ENCODE measurements at regions not wholly inside any gene's neighbourhood (a gene's known extent, or its start where the extent isn't known, plus 50 kb on each side); places are given as distances from the start of the nearest gene placed in this dataset.

DNA sequence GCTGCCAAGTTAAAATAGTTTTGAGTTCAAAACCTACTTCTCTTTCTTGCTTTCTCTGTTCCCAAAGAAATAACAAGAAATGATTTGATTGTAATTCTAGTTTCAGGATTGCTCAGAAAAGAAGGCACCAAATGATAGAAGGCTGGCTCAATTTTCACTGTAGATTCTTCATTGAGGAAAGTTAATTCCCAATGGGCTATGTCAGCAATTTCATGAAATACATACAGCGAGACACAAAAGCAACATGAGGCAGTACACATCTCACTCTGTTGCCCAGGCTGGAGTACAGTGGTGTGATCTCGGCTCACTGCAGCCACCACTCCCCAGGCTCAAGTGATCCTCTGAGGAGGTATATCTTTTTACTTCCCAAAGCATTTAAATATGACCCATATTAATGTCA lies 1659.9 kb upstream of the C9orf72 start:
- 91% methylated on average over 2 of the region's 2 CpGs; no CpG with 5 or more reads in 1 of the 2 experiments for WGBS, 2 experiments (ENCODE audit: extremely low coverage in 1 of 2, insufficient coverage in 1 of 2, insufficient read length in 1 of 2, insufficient replicate concordance in 2 of 2, low coverage in 1 of 2, low lambda C conversion rate in 2 of 2, missing lambda C conversion rate in 1 of 2)
- Histone ChIP-seq H3K4me2 (ENCODE audit: insufficient read depth in 1 of 2, low read depth in 2 of 2, low read length in 2 of 2) (no peak overlapping the region), H2BK5ac (ENCODE audit: low read depth, low read length) (no peak overlapping the region), H4K5ac (ENCODE audit: insufficient read length, low read depth, low read length) (no peak overlapping the region), H3K36me3 (ENCODE audit: control insufficient read depth in 2 of 4, insufficient read depth in 4 of 4, low read length in 3 of 4) (no peaks in the 10 kb centered on the region), H3K9ac (replicated peaks in 1 of 4; ENCODE audit: extremely low read depth in 1 of 4, low read depth in 3 of 4, low read length in 3 of 4) (no peak overlapping the region), H3K9me3 (ENCODE audit: insufficient read depth in 2 of 2, low read depth in 1 of 2, low read length in 1 of 2) (no peaks in the 10 kb centered on the region), H2BK15ac (ENCODE audit: low read length) (no peak overlapping the region), H2BK12ac (ENCODE audit: low read depth, low read length) (no peak overlapping the region), H2AFZ (ENCODE audit: low read length) (no peak overlapping the region), H2BK120ac (replicated peaks; ENCODE audit: low read depth, low read length) (no peak overlapping the region), H3K4me1 (replicated peaks in 1 of 4; ENCODE audit: control insufficient read depth in 3 of 4, insufficient read depth in 4 of 4, low read length in 3 of 4) (no peaks in the 10 kb centered on the region), H3K14ac (ENCODE audit: insufficient read length) (no peak overlapping the region), H3K4me3 (ENCODE audit: extremely low read depth in 1 of 4, insufficient read depth in 2 of 4, low read depth in 3 of 4, low read length in 4 of 4) (no peak overlapping the region), H4K20me1 (replicated peaks in 1 of 2; ENCODE audit: control insufficient read depth in 1 of 2, insufficient read depth in 2 of 2, low read length in 2 of 2) (no peaks in the 10 kb centered on the region), H3K27ac (ENCODE audit: low read depth, low read length) (no peak overlapping the region), H3K27me3 (replicated peaks in 1 of 4; ENCODE audit: control insufficient read depth in 3 of 4, extremely low read depth in 1 of 4, insufficient read depth in 3 of 4, low read length in 3 of 4) (no peaks in the 10 kb centered on the region), H3K56ac (replicated peaks; ENCODE audit: insufficient read length, low read depth, low read length) (no peak overlapping the region), H3K18ac (ENCODE audit: extremely low read depth, low read length) (no peak overlapping the region), H2BK20ac (ENCODE audit: low read length) (no peak overlapping the region), H3K23ac (ENCODE audit: insufficient read length) (no peak overlapping the region), H3K23me2 (ENCODE audit: low read depth, low read length) (no peaks in the 10 kb centered on the region), H4K91ac (replicated peaks; ENCODE audit: insufficient read length, low read length) (no peak overlapping the region), H4K8ac (ENCODE audit: extremely low read depth, insufficient read depth, low read length) (no peak overlapping the region), H2AK5ac (ENCODE audit: low read depth, low read length) (no peak overlapping the region), H3K79me2 (ENCODE audit: control insufficient read depth in 1 of 2, insufficient read depth in 2 of 2, low read length in 2 of 2) (no peaks in the 10 kb centered on the region), H3K4ac (replicated peaks; ENCODE audit: insufficient read length, low read depth, low read length) (no peak overlapping the region), H3K79me1 (ENCODE audit: low read depth, low read length) (no peaks in the 10 kb centered on the region)
- FAIRE-seq: no peak
- ChIA-PET CTCF (ENCODE audit: partially characterized antibody) (interaction anchor here (0.7 kb wide), 1 partner anchor 13 kb away, joined by 3 read pairs; no protein-coding TSS in a partner anchor), POLR2A (ENCODE audit: partially characterized antibody) (no interaction called here)
- no peak for DNase-seq (ENCODE audit: low read depth in 1 of 2, low spot score in 2 of 2)
- TF ChIP-seq SP2 (IDR thresholded peaks at IDR 0.05; ENCODE audit: low read length) (no peak), JUN (IDR thresholded peaks at IDR 0.05; ENCODE audit: low read depth, low read length) (no peak), SIN3A (conservative IDR thresholded peaks at IDR 0.05 in 1 of 2, IDR thresholded peaks at IDR 0.05 in 1 of 2; ENCODE audit: low read depth in 1 of 2, low read length in 2 of 2) (no peak), SRF (IDR thresholded peaks at IDR 0.05; ENCODE audit: low read depth, low read length) (no peak), POLR2AphosphoS5 (IDR thresholded peaks at IDR 0.05; ENCODE audit: low read depth, low read length) (no peak), BACH1 (IDR thresholded peaks at IDR 0.05; ENCODE audit: low read length) (no peak), EZH2 (IDR thresholded peaks at IDR 0.05; ENCODE audit: low read depth, low read length, severe bottlenecking) (no peak), CBX5 (IDR thresholded peaks at IDR 0.05; ENCODE audit: low read depth, low read length) (no peak), BCL11A (IDR thresholded peaks at IDR 0.05; ENCODE audit: low read depth in 2 of 2, low read length in 2 of 2) (no peak), SUZ12 (IDR thresholded peaks at IDR 0.05; ENCODE audit: low read length) (no peak), MAX (IDR thresholded peaks at IDR 0.05) (no peak)
- TF ChIP-seq, protein P1, sequence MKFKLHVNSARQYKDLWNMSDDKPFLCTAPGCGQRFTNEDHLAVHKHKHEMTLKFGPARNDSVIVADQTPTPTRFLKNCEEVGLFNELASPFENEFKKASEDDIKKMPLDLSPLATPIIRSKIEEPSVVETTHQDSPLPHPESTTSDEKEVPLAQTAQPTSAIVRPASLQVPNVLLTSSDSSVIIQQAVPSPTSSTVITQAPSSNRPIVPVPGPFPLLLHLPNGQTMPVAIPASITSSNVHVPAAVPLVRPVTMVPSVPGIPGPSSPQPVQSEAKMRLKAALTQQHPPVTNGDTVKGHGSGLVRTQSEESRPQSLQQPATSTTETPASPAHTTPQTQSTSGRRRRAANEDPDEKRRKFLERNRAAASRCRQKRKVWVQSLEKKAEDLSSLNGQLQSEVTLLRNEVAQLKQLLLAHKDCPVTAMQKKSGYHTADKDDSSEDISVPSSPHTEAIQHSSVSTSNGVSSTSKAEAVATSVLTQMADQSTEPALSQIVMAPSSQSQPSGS (IDR thresholded peaks at IDR 0.05; ENCODE audit: low read length): no peak
- TF ChIP-seq, protein P2, sequence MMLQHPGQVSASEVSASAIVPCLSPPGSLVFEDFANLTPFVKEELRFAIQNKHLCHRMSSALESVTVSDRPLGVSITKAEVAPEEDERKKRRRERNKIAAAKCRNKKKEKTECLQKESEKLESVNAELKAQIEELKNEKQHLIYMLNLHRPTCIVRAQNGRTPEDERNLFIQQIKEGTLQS (IDR thresholded peaks at IDR 0.05; ENCODE audit: insufficient read depth, low read depth, low read length): no peak
